SK-N-SH treated with all-trans-retinoic acid at 6 μM for 48 hours (cell line): ENCODE measurements at regions not wholly inside any gene's neighbourhood (a gene's known extent, or its start where the extent isn't known, plus 50 kb on each side); places are given as distances from the start of the nearest gene placed in this dataset.

Source experiments
- ATAC-seq: fragments of 200-7000 bp; cut with Tn5 transposase; 3 replicates; pipeline ENCODE4 v1.9.1; 2020; ENCODE audit warnings: mild to moderate bottlenecking, moderate library complexity
- ARNTL ChIP-seq: fragments of 450-650 bp; formaldehyde crosslinking; IDR thresholded peaks from 2 replicates; pipeline ENCODE4 v1.5.0; 2020; ENCODE audit warnings: low read depth, mild to moderate bottlenecking, moderate library complexity, borderline replicate concordance
- CSDC2 ChIP-seq: fragments of 250-450 bp; sonication (Bioruptor Pico); IDR thresholded peaks from 2 replicates; pipeline ENCODE4 v1.5.0; 2020; ENCODE audit warnings: mild to moderate bottlenecking, moderate library complexity
- ESRRG ChIP-seq: fragments of 250-450 bp; sonication (Bioruptor Pico); IDR thresholded peaks from 2 replicates; pipeline ENCODE4 v1.6.1; 2021; ENCODE audit warnings: mild to moderate bottlenecking
- GLIS3 ChIP-seq: fragments of 250-450 bp; sonication (Bioruptor Pico); IDR thresholded peaks from 2 replicates; pipeline ENCODE4 v1.5.0; 2020; ENCODE audit warnings: mild to moderate bottlenecking, moderate library complexity
- ISL1 ChIP-seq: fragments of 250-450 bp; sonication (Bioruptor Pico); IDR thresholded peaks from 2 replicates; pipeline ENCODE4 v2.1.2; 2022; ENCODE audit warnings: mild to moderate bottlenecking, moderate library complexity
- OSR1 ChIP-seq: fragments of 250-450 bp; sonication (Bioruptor Pico); IDR thresholded peaks from 2 replicates; pipeline ENCODE4 v1.8.0; 2022; ENCODE audit warnings: moderate library complexity, mild to moderate bottlenecking, inconsistent platforms
- PATZ1 ChIP-seq: fragments of 250-450 bp; sonication (Bioruptor Pico); IDR thresholded peaks from 2 replicates; pipeline ENCODE4 v1.8.0; 2020; ENCODE audit warnings: mild to moderate bottlenecking, moderate library complexity, borderline replicate concordance
- POU6F1 ChIP-seq: fragments of 250-450 bp; sonication (Bioruptor Pico); IDR thresholded peaks from 2 replicates; pipeline ENCODE4 v1.8.0; 2021; ENCODE audit warnings: low read depth, mild to moderate bottlenecking, moderate library complexity, borderline replicate concordance
- PPARA ChIP-seq: fragments of 250-450 bp; sonication (Bioruptor Pico); IDR thresholded peaks from 2 replicates; pipeline ENCODE4 v1.5.0; 2020; ENCODE audit warnings: mild to moderate bottlenecking, borderline replicate concordance
- SNAI2 ChIP-seq: fragments of 250-450 bp; sonication (Bioruptor Pico); IDR thresholded peaks from 2 replicates; pipeline ENCODE4 v1.5.0; 2020; ENCODE audit warnings: mild to moderate bottlenecking, moderate library complexity
- TCF4 ChIP-seq: fragments of 250-450 bp; sonication (Bioruptor Pico); IDR thresholded peaks from 2 replicates; pipeline ENCODE4 v1.8.0; 2021; ENCODE audit warnings: mild to moderate bottlenecking, moderate library complexity, borderline replicate concordance
- TSHZ2 ChIP-seq: fragments of 250-450 bp; sonication (Bioruptor Pico); IDR thresholded peaks from 2 replicates; pipeline ENCODE4 v1.5.0; 2020; ENCODE audit warnings: mild to moderate bottlenecking, moderate library complexity
- ZFP3 ChIP-seq: fragments of 250-450 bp; sonication (Bioruptor Pico); IDR thresholded peaks from 2 replicates; pipeline ENCODE4 v1.5.0; 2020; ENCODE audit warnings: mild to moderate bottlenecking, moderate library complexity
- ZFP30 ChIP-seq: fragments of 450-650 bp; formaldehyde crosslinking; IDR thresholded peaks from 2 replicates; pipeline ENCODE4 v1.5.0; 2022; ENCODE audit warnings: mild to moderate bottlenecking, moderate library complexity
- ZNF565 ChIP-seq: fragments of 450-650 bp; formaldehyde crosslinking; conservative IDR thresholded peaks from 2 replicates; pipeline ENCODE4 v1.5.0; 2020; ENCODE audit warnings: low read depth, mild to moderate bottlenecking, moderate library complexity
- ZNF8 ChIP-seq: fragments of 450-650 bp; formaldehyde crosslinking; IDR thresholded peaks from 2 replicates; pipeline ENCODE4 v1.5.0; 2020; ENCODE audit warnings: mild to moderate bottlenecking, moderate library complexity

GRCh38 chr11:90756617-90757016, 533.8 kb upstream of the CHORDC1 start:
- TF ChIP-seq ZFP3 (CRISPR knock-in tag) (no peak), ISL1 (CRISPR knock-in tag) (peak; percentile 56), SNAI2 (CRISPR knock-in tag) (0 out of 2 replicates have a peak, but pooled peaks have one; percentile 22), POU6F1 (CRISPR knock-in tag) (no peak), TCF4 (CRISPR knock-in tag) (peak; percentile 34; the same call in 1 of the 2 replicates)
- TF ChIP-seq, all 23 proteins: peak for 3
- ATAC-seq, result no peak

- TF ChIP-seq CSDC2 (CRISPR knock-in tag), result no peak
- peak; percentile 86; the same call in 1 of the 2 replicates for TF ChIP-seq TCF4 (CRISPR knock-in tag)
- 0 out of 2 replicates have a peak, but pooled peaks have one; percentile 67 for TF ChIP-seq TSHZ2 (CRISPR knock-in tag)
- no peak for ATAC-seq
These were observed 530.7 kb upstream of the CHORDC1 start for GRCh38 chr11:90753546-90753945.

GRCh38 chr11:90747057-90747456, 524.2 kb upstream of the CHORDC1 start:
- TF ChIP-seq SNAI2 (CRISPR knock-in tag) (no peak), TSHZ2 (CRISPR knock-in tag) (no peak), OSR1 (no peak), ZFP3 (CRISPR knock-in tag) (no peak), ARNTL (CRISPR knock-in tag) (no peak), ESRRG (no peak), PPARA (CRISPR knock-in tag) (no peak), ISL1 (CRISPR knock-in tag) (no peak), GLIS3 (CRISPR knock-in tag) (no peak), PATZ1 (CRISPR knock-in tag) (no peak), POU6F1 (CRISPR knock-in tag) (no peak)
- no peak for ATAC-seq

- TF ChIP-seq CSDC2 (CRISPR knock-in tag) (no peak), ZNF565 (CRISPR knock-in tag) (no peak), ZNF8 (no peak), PPARA (CRISPR knock-in tag) (no peak), ZFP30 (CRISPR knock-in tag) (no peak), TCF4 (CRISPR knock-in tag) (no peak), OSR1 (no peak)
- no peak for ATAC-seq
These were observed 521.3 kb upstream of the CHORDC1 start for GRCh38 chr11:90744169-90744568.
